ENCODE measurements at regions not wholly inside any gene's neighbourhood (a gene's known extent, or its start where the extent isn't known, plus 50 kb on each side); places are given as distances from the start of the nearest gene placed in this dataset.

DNA sequence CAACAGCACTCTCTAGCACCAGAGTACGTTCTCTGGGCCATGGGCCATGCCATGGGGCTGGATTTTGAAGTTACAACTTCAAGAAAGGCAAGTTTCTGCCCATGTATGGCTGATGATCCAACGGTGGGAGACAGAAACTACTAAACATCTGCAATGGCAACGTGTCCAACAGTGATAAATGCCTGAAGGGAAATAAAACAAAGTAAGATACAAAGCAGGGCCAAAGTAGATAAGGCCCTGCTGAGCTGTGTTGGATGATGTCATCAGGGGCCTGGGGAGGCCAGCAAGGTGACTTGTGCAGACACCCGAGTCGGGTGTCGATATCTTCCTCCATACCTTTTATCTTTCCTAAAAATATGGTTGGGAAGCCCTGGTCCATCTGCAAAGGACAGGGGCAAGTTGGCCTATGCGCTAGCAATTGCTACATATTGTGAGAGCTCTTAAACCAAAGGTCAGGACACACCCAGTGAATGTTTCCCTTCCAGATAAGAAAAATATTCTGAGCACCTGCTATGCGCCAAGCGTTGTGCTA, 487.2 kb downstream of the MN1 start:
- no peaks in the 10 kb centered on the region for H3K36me3 Mint-ChIP-seq (ENCODE audit: insufficient read depth)
- no peak overlapping the region for H3K4me3 Mint-ChIP-seq (ENCODE audit: low read depth)
- no peak overlapping the region for H3K27ac Mint-ChIP-seq
- DNase-seq (ENCODE audit: low spot score, unreplicated experiment), result no peak
- peaks cover 6% of the 10 kb centered on the region for H3K4me1 Mint-ChIP-seq (ENCODE audit: low read depth)
- peaks cover 19% of the 10 kb centered on the region for H3K27me3 Mint-ChIP-seq
- TF ChIP-seq, protein P1, sequence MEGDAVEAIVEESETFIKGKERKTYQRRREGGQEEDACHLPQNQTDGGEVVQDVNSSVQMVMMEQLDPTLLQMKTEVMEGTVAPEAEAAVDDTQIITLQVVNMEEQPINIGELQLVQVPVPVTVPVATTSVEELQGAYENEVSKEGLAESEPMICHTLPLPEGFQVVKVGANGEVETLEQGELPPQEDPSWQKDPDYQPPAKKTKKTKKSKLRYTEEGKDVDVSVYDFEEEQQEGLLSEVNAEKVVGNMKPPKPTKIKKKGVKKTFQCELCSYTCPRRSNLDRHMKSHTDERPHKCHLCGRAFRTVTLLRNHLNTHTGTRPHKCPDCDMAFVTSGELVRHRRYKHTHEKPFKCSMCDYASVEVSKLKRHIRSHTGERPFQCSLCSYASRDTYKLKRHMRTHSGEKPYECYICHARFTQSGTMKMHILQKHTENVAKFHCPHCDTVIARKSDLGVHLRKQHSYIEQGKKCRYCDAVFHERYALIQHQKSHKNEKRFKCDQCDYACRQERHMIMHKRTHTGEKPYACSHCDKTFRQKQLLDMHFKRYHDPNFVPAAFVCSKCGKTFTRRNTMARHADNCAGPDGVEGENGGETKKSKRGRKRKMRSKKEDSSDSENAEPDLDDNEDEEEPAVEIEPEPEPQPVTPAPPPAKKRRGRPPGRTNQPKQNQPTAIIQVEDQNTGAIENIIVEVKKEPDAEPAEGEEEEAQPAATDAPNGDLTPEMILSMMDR (IDR thresholded peaks at IDR 0.05; ENCODE audit: unreplicated experiment), result no peak
- peaks cover 6% of the 10 kb centered on the region for H3K9me3 Mint-ChIP-seq (ENCODE audit: low read depth)

GRCh38 chr22:27315833-27316232, 485.7 kb downstream of the MN1 start:
- H3K4me3 Mint-ChIP-seq (ENCODE audit: low read depth), result no peak overlapping the region
- no peak for DNase-seq (ENCODE audit: low spot score, unreplicated experiment)
- H3K27ac Mint-ChIP-seq, result no peak overlapping the region
- H3K36me3 Mint-ChIP-seq (ENCODE audit: insufficient read depth), result no peaks in the 10 kb centered on the region
- TF ChIP-seq, protein P1 (IDR thresholded peaks at IDR 0.05; ENCODE audit: unreplicated experiment), result no peak
- peaks cover 12% of the 10 kb centered on the region for H3K27me3 Mint-ChIP-seq
- peaks cover 10% of the 10 kb centered on the region for H3K9me3 Mint-ChIP-seq (ENCODE audit: low read depth)
- peaks cover 6% of the 10 kb centered on the region for H3K4me1 Mint-ChIP-seq (ENCODE audit: low read depth)

- TF ChIP-seq, protein P1 (IDR thresholded peaks at IDR 0.05; ENCODE audit: unreplicated experiment), result no peak
- DNase-seq (ENCODE audit: low spot score, unreplicated experiment), result no peak
- Mint-ChIP-seq H3K27me3 (peaks cover 14% of the 10 kb centered on the region), H3K36me3 (ENCODE audit: insufficient read depth) (no peaks in the 10 kb centered on the region), H3K9me3 (ENCODE audit: low read depth) (peaks cover 10% of the 10 kb centered on the region), H3K27ac (no peak overlapping the region), H3K4me3 (ENCODE audit: low read depth) (no peak overlapping the region), H3K4me1 (ENCODE audit: low read depth) (peaks cover 6% of the 10 kb centered on the region)
These were observed 484.5 kb downstream of the MN1 start for GRCh38 chr22:27317096-27317495.

GRCh38 chr22:27317971-27318428, 483.6 kb downstream of the MN1 start:
- peaks cover 6% of the 10 kb centered on the region for H3K4me1 Mint-ChIP-seq (ENCODE audit: low read depth)
- TF ChIP-seq, protein P1 (IDR thresholded peaks at IDR 0.05; ENCODE audit: unreplicated experiment), result no peak
- no peak for DNase-seq (ENCODE audit: low spot score, unreplicated experiment)
- H3K9me3 Mint-ChIP-seq (ENCODE audit: low read depth), result peaks cover 10% of the 10 kb centered on the region
- H3K4me3 Mint-ChIP-seq (ENCODE audit: low read depth), result no peak overlapping the region
- H3K36me3 Mint-ChIP-seq (ENCODE audit: insufficient read depth), result no peaks in the 10 kb centered on the region
- H3K27me3 Mint-ChIP-seq, result peaks cover 21% of the 10 kb centered on the region
- no peak overlapping the region for H3K27ac Mint-ChIP-seq

DNA sequence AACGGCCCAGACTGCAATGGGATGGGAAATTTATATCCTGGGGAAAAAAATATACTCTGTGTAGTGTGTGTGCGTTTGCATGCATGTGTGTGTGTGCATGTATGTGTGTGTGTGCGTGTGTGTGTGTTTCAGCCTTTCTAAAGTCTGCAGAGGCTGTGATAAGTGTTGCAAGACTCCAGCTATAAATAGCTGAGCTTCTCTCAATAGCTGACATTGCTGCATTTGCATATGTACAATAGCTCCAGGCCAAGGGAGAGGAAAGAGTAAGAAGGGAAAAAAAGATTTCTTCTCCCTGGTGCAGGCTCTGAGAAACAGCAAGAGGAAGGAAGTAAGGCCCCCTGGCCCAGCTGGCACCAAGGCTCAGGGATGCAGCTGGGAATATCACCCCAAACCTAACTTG, 483.0 kb downstream of the MN1 start:
- no peaks in the 10 kb centered on the region for H3K36me3 Mint-ChIP-seq (ENCODE audit: insufficient read depth)
- H3K4me1 Mint-ChIP-seq (ENCODE audit: low read depth), result peaks cover 6% of the 10 kb centered on the region
- peaks cover 21% of the 10 kb centered on the region for H3K27me3 Mint-ChIP-seq
- no peak for DNase-seq (ENCODE audit: low spot score, unreplicated experiment)
- no peak overlapping the region for H3K4me3 Mint-ChIP-seq (ENCODE audit: low read depth)
- no peak overlapping the region for H3K27ac Mint-ChIP-seq
- TF ChIP-seq, protein P1 (IDR thresholded peaks at IDR 0.05; ENCODE audit: unreplicated experiment), result no peak
- peaks cover 10% of the 10 kb centered on the region for H3K9me3 Mint-ChIP-seq (ENCODE audit: low read depth)

All from progenitor cell of endocrine pancreas (in vitro differentiated cells).